Esophagus (tissue), 2 donors: ENCODE measurements at regions not wholly inside any gene's neighbourhood (a gene's known extent, or its start where the extent isn't known, plus 50 kb on each side); places are given as distances from the start of the nearest gene placed in this dataset.

Experiments
- H3K27ac ChIP-seq, 2 donors: one replicate each; pipeline ENCODE4 v1.5.1; 2013; ENCODE audit warnings: low read depth in 2 of 2, mild to moderate bottlenecking in 2 of 2, inconsistent platforms in 1 of 2, low read length in 1 of 2, moderate library complexity in 1 of 2
- H3K27me3 ChIP-seq, 2 donors: one replicate each; pipeline ENCODE4 v1.6.1; 2013; ENCODE audit warnings: low read length in 2 of 2, control low read depth in 1 of 2, mild to moderate bottlenecking in 1 of 2; ENCODE audit not compliant: insufficient read depth in 2 of 2, control insufficient read depth in 1 of 2
- H3K36me3 ChIP-seq, 2 donors: one replicate each; pipeline ENCODE4 v1.6.1; 2013; ENCODE audit warnings: low read length in 1 of 2; ENCODE audit not compliant: control insufficient read depth in 2 of 2, insufficient read depth in 2 of 2
- H3K4me1 ChIP-seq, 2 donors: one replicate each; pipeline ENCODE4 v1.6.1; 2013; ENCODE audit warnings: low read length in 1 of 2; ENCODE audit not compliant: control insufficient read depth in 2 of 2, insufficient read depth in 2 of 2
- H3K4me3 ChIP-seq, 2 donors: one replicate each; pipeline ENCODE4 v1.5.1; 2013; ENCODE audit warnings: low read length in 2 of 2, mild to moderate bottlenecking in 2 of 2, low read depth in 1 of 2, moderate library complexity in 1 of 2
- H3K9me3 ChIP-seq, 2 donors: one replicate each; pipeline ENCODE4 v1.6.1; 2013; ENCODE audit warnings: mild to moderate bottlenecking in 2 of 2, low read depth in 1 of 2, low read length in 1 of 2, moderate library complexity in 1 of 2; ENCODE audit not compliant: control insufficient read depth in 2 of 2, insufficient read depth in 1 of 2
- WGBS, 2 donors: extraction: QIAGEN DNeasy Blood & Tissue Kit; methylation state at CpG; one replicate each; pipeline ENCODE4 v1.1.7; 2013; 5-methylcytosine and 5-hydroxymethylcytosine counted together
- donor health status: healthy with polysubstance abuse.
- donor health status: Bipolar disorder and iron deficiency.

DNA sequence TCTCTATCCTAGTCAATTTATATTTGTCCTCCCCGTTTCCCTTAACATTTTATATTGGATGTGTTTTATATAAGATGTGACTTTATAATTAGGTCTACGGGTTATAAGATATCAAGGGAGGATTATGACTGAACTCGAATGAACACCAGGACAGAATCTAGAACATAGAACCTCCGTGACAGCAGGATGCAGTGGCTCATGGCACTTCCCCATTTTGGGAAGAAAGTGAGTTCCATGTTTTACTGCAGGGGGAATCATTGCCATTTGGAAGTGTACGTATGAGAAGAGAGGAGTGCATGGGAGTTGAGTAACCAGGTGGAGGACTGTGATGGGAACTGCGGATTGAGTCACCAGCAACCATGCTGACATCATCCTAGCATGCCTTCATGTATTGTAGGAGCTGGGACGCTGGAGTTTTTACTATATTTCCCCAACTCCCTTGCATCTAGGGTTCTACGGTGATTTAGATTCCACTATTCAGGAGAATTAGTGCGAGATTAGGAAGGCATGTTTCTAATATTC, 56.1 kb upstream of the FOXC1 start:
- H3K4me3 ChIP-seq = no peak overlapping the region
- no peak overlapping the region for H3K27ac ChIP-seq

DNA sequence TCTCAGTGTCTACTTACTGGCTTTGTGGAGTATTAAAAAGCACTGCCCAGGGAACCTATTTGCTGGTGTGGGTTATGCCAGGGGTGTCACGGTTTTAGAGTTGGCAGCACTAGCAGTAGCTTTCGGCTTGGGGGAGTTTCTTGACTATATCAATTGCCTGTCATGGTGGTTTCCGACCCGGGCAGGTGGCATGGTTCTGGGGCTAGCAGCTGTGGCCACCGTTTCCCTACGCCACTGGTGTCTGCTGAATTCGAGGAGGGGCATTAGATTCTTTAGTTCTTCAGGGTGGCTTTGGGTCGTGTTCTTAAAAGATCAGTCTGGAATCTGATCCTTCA, 55.6 kb upstream of the FOXC1 start:
- H3K27me3 ChIP-seq = no peaks in the 10 kb centered on the region
- H3K4me3 ChIP-seq = peak overlapping the region in 1 of 2 donors; percentile 52
- H3K4me1 ChIP-seq = peaks cover 0 to 3% of the 10 kb centered on the region in 2 donors
- H3K9me3 ChIP-seq = no peaks in the 10 kb centered on the region
- H3K27ac ChIP-seq = no peak overlapping the region
- no peaks in the 10 kb centered on the region for H3K36me3 ChIP-seq
- WGBS, 2 donors = 64 to 77% methylated on average over 8 of the region's 8 CpGs

More for the DNA sequence above, 56.1 kb upstream of the FOXC1 start:
- WGBS, 2 donors = 92 to 94% methylated on average over 9 of the region's 9 CpGs
- no peaks in the 10 kb centered on the region for H3K9me3 ChIP-seq
- no peaks in the 10 kb centered on the region for H3K36me3 ChIP-seq
- peaks cover 0 to 3% of the 10 kb centered on the region in 2 donors for H3K4me1 ChIP-seq
- H3K27me3 ChIP-seq = no peaks in the 10 kb centered on the region

DNA sequence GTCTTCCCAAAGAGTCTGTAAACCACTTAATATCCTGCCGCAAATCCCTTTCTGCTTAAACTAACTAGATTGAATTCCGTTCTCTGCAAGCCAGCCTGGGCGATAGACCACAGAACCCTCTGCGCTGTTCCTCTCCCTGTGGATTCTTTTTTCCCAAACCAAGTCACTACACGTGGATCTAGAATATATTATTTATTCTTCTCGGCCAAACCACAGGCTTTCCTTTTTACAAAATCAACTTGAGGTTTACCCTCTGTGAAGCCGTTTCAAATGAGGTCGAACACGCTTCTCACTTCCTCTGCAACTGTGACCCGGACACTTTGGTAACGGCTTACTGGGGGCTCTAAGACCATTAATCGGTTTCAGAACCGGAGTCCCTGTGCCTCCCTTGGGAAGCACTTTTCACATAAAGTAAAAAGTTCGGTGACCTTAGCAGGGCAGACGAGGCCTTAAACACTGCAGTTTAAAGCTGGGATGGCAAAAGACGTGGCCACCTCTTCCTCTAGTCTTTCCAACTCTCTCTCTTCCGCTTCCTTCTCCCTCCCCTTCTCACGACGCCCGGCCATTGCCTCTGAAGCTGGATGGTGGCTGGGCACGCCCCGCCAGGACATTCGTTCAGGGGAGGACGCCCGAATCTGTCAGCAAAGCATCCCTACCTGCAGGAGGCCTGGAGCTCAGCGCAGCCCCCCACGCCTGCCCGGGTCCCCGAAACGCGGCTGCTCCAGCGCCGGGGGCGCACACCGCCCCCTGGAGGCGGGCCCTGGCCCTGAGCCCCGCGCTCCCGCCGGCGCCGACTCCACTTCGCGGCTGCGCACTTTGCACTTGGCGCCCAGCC, 55.0 kb upstream of the FOXC1 start:
- H3K36me3 ChIP-seq = no peaks in the 10 kb centered on the region
- whole genome bisulfite sequencing, 2 donors = 19 to 26% methylated on average over 41 to 46 of the region's 46 CpGs
- no peaks in the 10 kb centered on the region for H3K9me3 ChIP-seq
- H3K4me3 ChIP-seq = peak overlapping the region; percentile 52 to 70
- H3K27ac ChIP-seq = peak overlapping the region; percentile 66 to 70
- H3K27me3 ChIP-seq = no peaks in the 10 kb centered on the region
- H3K4me1 ChIP-seq = peaks cover 0 to 3% of the 10 kb centered on the region in 2 donors

DNA sequence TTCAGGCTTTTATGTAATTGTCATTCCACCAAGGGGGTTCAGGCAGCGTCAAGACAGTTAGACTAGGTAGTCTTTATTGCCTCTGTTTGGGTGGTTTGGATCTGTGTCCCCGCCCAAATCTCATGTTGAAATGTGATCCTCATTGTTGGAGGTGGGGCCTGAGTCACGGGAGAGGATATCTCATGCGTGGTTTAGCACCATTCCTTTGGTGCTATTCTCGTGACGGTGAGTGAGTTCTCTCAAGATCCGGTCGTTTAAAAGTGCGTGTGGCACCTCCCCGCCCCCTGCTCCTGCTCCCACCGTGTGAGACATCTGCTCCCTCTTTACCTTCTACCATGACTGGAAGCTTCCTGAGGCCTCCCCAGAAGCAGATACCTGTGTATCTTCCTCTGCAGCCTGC, 51.3 kb upstream of the FOXC1 start:
- Histone ChIP-seq H3K36me3 (no peaks in the 10 kb centered on the region), H3K27me3 (no peaks in the 10 kb centered on the region), H3K4me3 (no peak overlapping the region), H3K27ac (no peak overlapping the region), H3K4me1 (peaks cover 0 to 3% of the 10 kb centered on the region in 2 donors), H3K9me3 (no peaks in the 10 kb centered on the region)
- 78 to 82% methylated on average over 11 of the region's 11 CpGs for WGBS, 2 donors
